ENCODE measurements at regions not wholly inside any gene's neighbourhood (a gene's known extent, or its start where the extent isn't known, plus 50 kb on each side); places are given as distances from the start of the nearest gene placed in this dataset.

DNA sequence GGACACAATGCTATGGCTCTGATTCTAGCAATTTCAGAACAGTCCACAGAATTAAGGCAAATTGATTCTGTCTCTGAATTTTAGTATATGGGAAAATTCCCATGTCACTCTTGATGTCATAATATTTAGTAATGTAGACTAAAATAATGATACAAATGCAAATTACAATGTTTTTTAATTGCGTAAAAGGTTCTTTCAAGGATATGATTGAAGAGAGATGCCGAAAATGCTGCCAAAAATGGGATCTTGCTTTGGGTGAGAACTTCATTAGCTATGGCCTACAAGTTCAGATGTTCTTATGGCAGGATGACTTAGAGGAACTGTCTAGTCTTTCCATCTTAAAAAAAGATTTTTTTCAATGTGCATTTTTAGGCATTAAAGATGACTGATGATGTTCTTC lies 170.6 kb downstream of the TMA16 start:
- TF ChIP-seq RAD21 (conservative IDR thresholded peaks at IDR 0.05) = no peak
- TF ChIP-seq POLR2AphosphoS5 (IDR thresholded peaks at IDR 0.05) = no peak
